NCI-H446 treated with DMSO at 0.1 percent for 48 hours (cell line): ENCODE measurements at regions not wholly inside any gene's neighbourhood (a gene's known extent, or its start where the extent isn't known, plus 50 kb on each side); places are given as distances from the start of the nearest gene placed in this dataset.
"Not testable (repeated sequence)": the region's sequence is repeated elsewhere in the genome, so short reads cannot be mapped to it uniquely, and the experiment has no call there.

ENCODE experiments used
- DNase-seq: peaks from one replicate; lab custom pipeline; 2025; lab: John Stamatoyannopoulos, UW

DNA sequence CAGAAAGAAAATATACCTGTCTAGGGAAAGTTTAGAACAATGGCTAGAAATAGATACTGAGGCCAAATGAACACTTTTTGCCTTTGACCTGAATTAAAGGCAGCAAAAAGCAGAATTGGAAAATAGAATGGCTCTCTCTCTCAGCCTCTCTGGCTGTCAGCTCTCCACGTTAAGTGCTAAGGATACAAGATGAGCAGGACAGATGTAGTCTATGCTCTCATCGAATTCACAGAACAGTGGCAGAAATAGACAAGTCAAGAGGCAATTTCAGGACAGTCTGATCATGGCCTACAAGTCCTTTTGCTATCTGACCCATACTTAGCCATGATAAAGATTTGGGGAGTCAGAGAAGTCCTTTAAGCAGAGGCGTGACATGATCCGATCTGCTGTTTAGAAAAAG, 120.2 kb upstream of the CREB1 start:
- no peak for DNase-seq

DNA sequence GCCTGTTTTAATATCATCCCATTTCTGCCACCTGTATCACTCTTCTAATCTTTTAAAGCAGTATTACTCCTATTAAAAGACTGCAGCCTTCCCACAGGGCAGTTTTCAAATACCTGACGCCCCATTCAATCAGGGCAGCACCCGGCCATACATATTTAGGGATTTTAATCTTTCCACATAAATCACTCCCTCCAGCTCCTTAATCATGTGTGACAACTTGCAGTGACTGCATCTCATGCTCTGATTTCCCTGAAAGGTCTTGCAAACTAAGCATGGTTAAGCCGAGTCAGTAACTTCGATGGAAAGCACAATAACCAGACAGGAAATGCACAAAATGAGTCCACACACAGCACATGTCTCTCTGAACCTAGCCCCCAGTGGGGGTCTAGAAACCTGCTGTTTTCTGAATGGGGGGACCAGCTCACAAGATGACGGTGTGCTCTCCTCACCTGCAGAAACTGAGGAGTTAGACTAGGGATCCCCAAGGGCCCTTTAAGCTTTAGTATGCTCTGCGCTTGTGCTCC, 116.9 kb upstream of the CREB1 start:
- no peak for DNase-seq

- DNase-seq: no peak
Observed at GRCh38 chr2:207413376-207413907, 116.3 kb upstream of the CREB1 start.

DNA sequence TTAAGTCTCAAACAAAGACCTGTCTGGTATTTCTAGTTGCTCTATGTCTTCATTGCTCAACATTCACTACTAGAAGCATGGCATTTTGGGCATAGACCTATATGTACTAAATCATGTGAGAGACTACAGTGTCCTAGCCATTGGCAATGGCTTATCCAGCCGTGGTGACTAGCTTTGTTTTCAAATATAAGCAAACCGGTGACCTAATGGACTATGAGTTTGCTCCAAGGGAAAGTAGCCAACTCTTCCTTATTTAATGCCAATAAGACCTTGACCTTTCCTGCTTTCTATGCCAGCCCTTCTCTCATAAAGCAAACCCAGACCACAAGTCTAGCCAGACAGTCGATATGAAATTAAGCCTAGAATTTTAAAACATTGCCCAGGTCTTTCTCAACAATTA, 113.7 kb upstream of the CREB1 start:
- DNase-seq: no peak

DNA sequence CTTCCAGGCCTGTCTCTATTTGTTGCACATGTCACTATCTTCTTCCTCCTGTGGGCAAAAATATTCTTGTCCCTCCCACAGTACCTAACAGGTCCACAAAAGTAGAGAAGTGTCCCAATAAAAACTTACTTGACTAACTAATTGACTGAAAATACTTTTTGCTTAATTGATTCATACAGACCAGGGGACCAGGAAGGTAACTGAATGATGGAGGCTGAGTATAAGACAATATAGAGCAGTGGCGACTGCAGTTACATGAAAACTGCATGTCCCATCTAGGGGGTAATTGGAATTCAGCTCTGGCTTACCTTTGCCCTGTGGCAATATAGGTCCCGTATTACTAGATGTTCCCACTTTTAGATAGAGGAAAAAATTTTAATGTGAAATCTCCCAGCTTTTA, 112.9 kb upstream of the CREB1 start:
- DNase-seq: no peak

GRCh38 chr2:207417301-207417718, 112.5 kb upstream of the CREB1 start:
- DNase-seq: no peak

DNA sequence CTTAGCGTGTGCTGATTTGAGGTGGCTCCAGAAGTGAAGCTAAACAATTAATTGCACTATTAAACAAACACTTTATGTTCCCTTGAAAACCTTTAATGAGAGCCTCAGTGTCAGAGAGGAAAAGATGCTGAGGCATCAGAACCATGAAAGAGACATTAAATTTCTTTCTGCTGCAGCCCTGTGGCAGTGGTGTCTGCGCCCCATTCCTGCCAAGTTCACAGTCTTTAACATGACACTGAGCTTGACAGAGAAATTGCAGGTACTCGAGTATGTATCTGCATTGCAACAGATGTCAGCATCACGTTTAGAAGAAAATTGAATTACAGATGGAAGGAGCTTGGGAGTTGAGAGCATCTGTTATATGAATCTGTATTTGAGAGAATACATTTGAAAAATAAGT, 111.3 kb upstream of the CREB1 start:
- peak; percentile 31 for DNase-seq

GRCh38 chr2:207419331-207419730, 110.4 kb upstream of the CREB1 start:
- DNase-seq: no peak

- DNase-seq: no peak
Observed at GRCh38 chr2:207421671-207422070, 108.1 kb upstream of the CREB1 start.

DNA sequence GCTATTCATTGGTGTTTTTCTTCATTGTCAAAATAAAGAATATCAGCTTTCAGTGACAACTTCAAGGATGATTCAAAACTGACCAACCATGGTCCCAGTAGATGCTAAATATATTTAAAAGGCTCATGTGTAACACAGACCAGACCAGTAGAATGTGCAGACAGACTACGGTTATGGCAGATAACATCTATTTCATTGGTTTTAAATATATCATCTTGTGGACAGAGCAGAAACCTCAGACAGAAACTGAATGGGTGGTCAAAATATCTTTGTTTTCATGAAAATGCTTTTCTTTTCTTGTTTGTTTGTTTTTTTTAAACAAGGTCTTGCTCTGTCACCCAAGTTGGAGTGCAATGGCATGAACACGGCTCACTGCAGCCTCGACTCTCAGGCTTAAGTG, 107.4 kb upstream of the CREB1 start:
- no peak for DNase-seq

DNA sequence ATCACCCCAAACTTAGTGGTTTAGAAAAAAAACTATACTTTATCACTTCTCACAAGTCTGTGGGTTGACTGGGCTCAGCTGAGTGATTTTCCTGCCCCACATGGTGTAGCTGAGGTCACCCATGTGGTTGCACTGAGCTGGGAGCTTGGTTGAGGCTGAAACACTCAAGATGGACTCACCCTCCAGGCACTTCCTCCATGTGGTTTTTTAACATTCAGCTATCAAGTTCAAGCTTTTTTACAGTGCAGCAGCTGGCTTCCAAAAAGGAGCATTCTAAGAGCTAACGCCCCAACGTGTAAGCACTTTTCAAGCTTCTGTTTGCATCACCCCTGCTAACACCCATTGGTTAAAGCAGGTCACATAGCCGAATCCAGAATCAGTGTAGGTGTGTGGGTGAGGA, 105.9 kb upstream of the CREB1 start:
- no peak for DNase-seq

DNA sequence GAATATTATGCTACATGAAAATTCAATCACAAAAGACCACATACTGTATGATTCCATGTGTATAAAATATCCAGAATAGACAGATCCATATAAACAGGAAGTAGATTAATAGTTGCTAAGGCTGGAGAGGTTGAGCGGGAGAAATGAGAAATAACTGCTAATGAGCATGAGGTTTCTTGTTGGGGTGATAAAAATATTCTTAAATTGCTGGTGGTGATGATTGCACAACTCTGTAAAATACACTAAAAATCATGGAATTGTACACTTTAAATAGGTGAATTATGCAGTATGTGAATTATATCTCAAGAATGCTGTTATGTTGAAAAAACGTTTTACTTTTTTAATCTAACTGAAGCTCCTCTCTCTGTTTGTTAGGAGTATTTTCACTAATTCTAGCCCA, 101.8 kb upstream of the CREB1 start:
- DNase-seq: no peak

DNA sequence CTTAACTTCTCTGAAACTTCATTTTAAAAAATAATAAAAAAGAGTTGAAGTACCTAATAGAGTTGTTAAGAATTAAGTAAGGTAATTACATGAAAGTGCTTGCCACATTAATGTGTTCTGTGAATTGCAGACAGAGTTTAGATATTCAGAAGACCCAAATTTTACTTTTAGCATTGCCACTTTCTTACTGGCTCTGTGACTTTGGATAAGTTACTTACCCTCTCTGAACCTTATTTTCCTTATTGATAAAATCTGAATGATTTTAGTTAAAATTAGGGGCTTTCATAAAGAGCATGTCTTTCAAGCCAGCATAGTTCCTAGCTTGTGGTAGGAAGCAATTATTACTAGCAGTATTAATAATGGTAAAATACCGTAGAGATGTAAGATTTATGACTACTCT, 101.2 kb upstream of the CREB1 start:
- no peak for DNase-seq

DNA sequence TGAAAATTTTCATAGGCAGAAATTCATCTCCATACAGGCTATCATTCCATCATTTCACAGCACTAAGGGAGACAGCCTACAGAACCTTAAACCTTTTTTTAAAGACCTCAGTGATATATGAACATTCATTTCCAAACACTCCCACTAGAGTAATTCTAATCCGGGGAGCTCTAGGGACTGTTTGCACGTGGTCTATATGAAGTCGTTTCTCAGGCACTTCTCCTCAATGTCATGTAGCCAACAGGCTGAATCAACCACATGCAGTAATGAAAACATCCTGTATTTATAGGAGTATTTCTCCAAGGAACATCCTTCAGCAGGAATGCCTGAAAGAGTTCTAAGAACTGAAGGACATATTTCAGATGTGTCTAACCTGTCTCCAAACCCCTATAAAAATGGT, 97.3 kb upstream of the CREB1 start:
- no peak for DNase-seq

GRCh38 chr2:207434306-207434705, 95.5 kb upstream of the CREB1 start:
- DNase-seq: no peak

GRCh38 chr2:207434899-207435465, 94.8 kb upstream of the CREB1 start:
- DNase-seq: peak; percentile 76

GRCh38 chr2:207437136-207437523, 92.6 kb upstream of the CREB1 start:
- peak; percentile 62 for DNase-seq

GRCh38 chr2:207437524-207438143, 92.1 kb upstream of the CREB1 start:
- DNase-seq: peak; percentile 77

DNA sequence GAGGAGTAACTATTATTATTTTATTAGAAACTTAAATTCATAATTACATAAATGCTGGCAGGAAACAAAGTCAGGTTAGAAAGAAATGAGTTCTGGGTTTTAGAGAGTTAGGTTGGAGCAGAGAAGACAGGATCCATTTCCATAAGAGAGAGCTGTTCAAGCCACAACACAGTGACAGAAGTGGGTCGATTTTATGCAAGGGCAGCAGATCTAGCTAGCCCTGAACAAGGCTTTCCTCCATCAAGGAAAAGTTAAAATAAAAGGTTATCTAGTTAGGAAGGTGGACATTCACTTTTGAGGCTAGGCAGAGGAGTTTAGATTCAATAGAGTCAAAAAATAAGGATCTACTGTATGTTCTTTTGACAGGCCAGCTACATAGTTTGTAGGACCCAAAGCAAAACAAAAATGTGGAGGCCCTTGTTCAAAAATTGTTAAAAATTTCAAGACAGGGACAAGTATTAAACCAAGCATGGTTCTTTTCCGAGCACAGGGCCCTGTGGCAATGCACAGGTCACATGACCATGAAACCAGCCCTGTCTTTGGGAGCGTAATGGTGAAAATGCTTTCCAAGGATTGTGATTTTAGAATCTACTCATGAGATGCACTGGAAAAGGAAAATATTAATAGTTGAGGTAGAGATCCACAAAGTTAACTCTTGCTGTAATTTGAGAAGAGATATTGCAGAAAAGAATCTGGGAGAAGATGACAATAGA, 91.2 kb upstream of the CREB1 start:
- DNase-seq: no peak

GRCh38 chr2:207439881-207440280, 89.9 kb upstream of the CREB1 start:
- DNase-seq: not testable (repeated sequence)

DNA sequence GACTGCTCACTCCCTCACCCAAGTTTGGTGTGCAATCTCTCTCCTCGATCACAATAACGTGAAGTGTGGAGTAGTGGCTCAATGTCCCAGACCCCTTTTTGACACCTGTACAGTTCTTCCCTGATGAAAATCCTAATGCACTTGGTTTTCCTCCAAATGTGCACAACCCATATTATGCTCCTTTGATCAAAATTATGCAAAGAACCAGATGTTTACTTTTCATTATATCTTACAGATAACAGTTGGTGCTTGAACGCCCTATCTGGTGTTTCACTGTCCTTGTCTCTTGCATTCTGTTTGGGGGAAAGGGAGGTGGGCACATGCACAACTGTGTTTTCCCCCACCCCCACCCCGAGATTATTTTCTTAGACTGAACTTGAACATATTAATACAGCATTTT, 85.0 kb upstream of the CREB1 start:
- DNase-seq: no peak

DNA sequence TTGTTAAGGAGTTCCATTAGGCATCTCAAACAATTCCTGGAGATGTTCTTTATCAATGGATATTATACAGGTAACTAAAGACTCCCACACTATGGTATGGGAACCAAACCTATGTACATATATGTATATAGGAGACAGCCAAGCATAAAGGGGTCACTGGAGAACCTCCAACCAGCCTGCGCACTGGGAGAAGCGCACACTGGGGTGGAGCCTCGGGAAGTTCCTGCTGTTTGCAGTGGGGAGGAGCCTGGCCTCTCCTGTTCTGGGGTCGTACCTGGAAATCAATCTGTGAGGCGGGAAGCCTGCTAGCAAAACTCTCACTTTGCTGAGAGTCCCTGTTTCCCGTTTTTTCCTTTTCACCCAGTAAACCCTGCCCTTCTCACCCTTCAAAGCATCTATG, 83.1 kb upstream of the CREB1 start:
- no peak for DNase-seq

DNA sequence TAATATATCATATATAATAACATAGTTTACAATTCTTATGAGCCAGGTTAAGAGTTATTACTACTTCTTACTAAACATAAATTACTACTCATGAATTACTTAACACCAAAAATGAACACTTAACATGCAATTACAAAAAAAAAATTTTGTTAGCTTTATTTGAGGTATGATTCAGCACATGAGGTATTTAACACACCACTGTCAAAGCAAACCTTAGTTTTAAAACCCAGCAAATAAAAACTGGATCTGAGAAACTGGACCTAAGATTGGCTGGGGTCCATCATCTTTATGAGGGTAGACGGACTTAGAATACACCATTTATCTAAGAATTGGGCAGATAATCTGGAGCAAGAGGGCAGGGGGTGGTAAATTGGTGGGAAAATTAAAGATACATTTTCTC, 81.8 kb upstream of the CREB1 start:
- DNase-seq: no peak
